ENCODE measurements at regions not wholly inside any gene's neighbourhood (a gene's known extent, or its start where the extent isn't known, plus 50 kb on each side); places are given as distances from the start of the nearest gene placed in this dataset.
A peak's percentile ranks its signal among the peaks of the same experiment; 100 is the strongest.
"Not testable (repeated sequence)": the region's sequence is repeated elsewhere in the genome, so short reads cannot be mapped to it uniquely, and the experiment has no call there.

DNA sequence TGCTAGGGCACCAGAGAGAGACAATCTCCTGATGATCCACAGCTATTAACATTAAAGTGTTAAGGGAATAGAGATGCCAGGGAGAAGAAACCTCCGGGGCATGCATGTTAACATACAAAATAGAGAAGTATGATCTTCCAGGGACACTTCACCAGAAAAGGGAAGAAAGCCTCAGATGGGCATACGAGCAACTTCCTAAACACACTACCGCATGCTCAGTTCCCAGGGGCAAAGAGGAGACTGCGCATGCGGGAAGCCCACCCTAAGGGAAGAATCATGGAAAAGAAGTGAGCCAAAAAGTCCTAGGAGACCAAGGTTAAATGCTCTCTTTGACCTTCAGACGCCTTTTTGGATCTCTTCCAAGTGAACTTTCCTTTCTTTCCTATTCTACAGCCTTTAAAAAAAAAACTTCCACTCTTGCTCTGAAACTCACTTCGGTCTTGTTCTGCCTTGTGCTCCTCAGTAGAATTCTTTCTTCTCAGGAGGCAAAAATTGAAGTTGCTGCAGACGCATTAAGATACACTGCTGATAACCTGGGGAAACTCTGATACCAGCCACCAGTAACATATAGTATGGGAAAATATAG is 1211.3 kb downstream of the REEP3 start:
- peak; percentile 20 for DNase-seq (ENCODE audit: low spot score)

DNA sequence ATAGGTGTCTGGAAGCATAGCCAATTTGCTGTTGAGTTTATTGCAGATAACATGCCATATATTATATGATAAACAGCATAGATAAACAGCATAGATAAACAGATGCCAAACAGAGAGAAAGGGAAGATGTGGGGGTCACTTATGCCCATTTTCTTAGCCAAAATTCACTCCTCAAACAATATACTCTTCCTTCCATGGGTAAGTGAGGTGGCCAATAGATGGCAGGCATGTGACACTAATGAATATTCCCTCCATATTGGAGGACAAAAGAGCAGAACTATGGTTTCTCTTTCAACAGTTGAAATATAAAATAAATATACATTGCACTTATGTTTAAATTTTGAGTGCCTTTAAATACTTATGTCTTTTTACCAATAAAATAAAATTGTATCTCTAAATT is 1212.8 kb downstream of the REEP3 start:
- peak; percentile 26 for DNase-seq (ENCODE audit: low spot score)

DNA sequence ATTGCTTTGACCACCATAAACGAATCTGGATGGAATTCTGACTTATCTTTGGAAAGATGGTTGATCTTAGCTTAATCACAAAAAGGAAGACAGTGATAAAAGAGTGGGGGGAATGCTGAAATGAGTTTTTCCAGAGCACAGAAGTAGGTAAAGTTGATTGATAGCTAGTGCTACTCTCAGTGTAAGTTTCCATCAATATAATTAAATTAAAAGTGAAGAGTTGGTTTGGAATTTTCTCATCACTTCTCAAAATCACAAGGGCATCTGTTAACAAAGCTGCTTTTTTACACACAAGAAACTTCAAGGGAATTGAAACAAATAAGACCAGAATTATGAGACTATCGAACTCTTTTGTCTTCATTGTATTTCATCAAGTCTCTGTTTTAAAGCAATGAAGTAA is 1217.3 kb downstream of the REEP3 start:
- no peak for DNase-seq (ENCODE audit: low spot score)

DNA sequence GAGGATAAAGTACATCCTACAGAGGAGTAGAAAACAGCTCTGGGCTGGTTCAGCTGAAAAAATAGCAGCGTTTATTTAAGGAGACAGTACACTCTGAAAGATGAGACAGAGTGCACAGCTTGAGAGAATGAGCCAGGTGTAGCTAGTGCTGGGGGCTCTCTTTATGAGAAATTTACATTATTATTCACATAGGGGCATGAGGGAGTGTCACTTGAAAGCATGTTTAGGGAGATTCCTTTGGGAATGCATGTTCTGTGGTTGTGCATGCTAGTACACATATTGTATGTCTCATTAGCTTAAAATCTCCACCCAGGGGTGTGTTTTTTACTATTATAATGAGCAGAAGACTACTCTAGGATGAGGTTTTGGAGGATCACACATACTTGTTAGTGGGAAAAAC is 1224.4 kb downstream of the REEP3 start:
- no peak for DNase-seq (ENCODE audit: low spot score)

DNA sequence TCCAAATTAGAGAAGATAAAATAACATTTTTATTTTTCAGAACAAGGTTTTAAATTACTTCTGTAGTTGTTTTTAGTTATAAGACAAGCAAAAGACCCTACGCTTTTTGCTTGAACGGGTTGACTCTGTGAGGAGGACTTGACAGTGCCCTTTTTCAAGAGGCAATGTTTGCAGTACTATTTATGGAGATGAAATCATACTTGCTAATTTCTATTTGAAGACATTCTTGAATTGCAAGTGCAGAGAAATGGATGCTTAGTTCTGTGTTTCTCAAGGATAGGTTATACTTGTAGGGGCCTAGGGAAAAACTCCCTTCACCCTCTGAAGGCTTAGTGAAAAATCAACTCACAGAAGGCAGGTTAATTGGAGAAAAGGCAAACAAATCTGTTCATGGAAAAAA is 1229.5 kb downstream of the REEP3 start:
- DNase-seq (ENCODE audit: low spot score), result no peak

DNA sequence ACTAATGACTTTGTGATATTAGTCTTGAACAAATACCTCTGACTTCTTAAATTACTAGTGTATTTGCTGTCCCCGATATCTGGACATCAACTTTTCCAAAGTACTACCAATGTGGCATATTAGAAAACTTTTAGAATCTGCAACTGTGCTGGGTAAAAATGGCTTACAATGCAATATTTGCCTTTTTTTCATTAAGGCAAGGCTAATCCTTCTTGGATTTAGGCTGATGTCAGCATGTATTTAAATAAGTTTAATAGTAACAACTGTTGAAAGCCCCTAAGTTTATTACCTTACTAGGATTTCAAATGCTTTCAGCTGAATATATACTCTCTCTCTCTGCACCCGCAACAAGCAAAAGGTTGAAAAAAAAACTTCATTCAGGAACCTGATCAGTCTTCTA is 1232.3 kb downstream of the REEP3 start:
- no peak for DNase-seq (ENCODE audit: low spot score)

DNA sequence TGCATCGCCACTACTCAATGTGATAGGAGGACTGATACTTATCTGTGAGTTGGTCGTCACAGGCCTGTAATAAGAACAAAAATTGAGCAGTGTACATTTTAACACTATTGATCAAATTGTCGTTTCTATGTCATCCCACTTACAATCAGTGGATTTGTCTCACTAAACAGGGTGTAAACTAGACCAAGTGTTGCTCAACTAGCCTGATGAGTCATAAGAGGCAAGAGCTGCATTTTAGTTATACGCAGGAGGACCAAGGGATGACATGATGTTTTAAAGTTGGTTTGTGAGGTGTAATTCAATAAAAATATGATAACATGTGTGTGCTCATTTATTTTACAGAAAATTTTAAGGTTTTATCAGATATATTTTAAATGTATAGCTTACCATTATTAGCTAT is 1239.2 kb downstream of the REEP3 start:
- DNase-seq (ENCODE audit: low spot score), result no peak

DNA sequence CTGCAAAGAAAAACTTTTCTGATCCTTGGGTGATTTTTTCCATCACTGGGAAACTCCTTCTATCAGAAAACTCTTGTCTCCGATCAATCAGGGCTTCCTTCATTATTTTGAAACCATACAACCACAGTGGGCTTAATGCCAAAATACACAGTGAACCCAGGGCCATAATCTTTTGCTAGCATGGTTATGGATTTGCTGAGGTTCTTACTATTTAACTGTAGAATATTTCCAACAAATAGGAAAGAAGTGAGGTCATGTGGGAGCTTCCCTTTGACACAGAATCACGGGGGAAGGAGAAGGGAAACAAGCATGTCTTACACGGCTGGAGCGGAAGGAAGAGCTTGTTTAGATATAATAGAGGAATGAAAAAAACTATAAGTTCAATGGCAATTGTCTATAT is 1241.7 kb downstream of the REEP3 start:
- DNase-seq (ENCODE audit: low spot score), result no peak

DNA sequence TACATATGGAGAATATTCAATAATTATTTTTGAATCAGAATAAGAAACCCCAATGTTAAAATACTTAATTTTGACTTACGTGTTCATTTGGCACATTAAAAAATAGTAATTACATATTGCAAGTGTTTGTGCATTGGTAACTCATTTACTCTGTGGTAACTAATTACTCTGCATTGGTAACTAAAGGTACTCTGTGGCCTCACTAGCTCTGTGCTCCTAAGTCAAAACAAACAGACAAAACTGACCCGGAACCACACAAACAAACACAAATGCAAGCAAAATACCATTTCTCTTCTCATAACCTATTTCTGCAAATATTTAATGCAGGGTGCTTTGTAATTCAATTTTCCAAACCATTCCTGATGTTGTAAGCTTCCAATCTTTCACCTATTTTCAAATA is 1244.3 kb downstream of the REEP3 start:
- no peak for DNase-seq (ENCODE audit: low spot score)

DNA sequence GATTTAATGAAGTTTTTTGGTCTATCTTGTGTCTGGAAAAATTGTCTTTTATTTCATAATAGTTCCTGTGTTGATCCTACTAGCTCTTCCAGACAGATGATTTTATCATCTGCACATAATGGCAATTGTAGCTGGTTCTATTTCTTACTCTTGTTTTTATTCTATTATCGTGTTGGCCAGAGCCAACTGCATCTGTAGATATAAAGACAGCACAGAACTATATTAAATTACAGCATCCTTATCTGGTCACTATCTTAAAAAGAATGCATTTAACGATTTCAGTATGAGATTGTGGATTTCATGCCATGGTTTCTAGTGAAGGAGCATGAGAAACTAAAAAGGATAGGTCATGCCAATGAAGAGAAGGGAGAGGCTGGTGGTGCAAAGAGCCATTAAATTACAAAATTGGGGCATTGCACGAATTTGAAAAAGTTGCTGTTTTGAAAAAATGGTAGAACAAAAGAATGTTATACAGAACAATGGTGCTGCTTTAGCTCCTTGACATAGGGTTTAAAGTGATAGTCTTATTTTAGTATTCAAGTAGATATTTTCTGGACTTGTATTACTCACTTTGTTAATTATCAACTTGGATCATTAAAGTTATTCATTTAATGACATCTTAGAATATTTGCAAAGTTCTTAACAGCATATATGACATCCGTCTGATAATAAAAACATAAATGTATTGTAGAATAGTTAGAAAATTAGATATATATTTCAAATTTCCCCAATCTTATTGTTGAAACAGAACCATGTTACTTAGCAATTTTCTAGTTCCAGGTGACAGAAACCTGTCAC is 1250.3 kb downstream of the REEP3 start:
- DNase-seq (ENCODE audit: low spot score), result no peak

DNA sequence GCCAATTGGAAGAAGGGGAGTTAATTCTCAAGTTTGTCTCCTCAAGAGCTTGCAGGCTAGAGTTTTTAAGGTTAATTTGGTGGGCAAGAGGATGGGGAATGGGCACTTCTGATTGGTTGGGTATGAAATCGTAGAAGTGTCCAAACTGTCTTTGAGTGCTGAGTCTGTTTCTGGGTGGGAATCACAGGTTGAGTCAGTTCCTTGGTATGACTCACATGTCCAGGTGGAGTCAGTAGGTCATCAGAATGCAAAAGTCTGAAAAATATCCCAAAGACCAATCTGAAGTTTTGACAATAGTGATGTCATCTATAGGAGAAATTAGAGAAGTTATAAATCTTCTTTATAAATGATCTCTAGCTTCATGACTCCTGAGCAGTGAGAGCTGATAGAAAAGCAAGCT is 1252.2 kb downstream of the REEP3 start:
- DNase-seq (ENCODE audit: low spot score), result no peak

DNA sequence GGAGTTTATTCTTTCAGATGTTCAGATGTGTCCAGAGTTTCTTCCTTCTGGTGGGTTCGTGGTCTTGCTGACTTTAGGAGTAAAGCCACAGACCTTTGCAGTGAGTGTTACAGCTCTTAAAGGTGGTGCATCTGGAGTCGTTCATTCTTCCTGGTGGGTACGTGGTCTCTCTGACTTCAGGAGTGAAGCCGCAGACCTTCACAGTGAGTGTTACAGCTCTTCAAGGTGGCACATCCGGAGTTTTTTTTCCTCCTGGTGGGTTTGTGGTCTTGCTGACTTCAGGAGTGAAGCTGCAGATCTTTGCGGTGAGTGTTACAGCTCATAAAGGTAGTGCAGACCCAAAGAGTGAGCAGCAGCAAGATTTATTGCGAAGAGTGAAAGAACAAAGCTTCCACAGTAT is 1263.2 kb downstream of the REEP3 start:
- not testable (repeated sequence) for DNase-seq (ENCODE audit: low spot score)

DNA sequence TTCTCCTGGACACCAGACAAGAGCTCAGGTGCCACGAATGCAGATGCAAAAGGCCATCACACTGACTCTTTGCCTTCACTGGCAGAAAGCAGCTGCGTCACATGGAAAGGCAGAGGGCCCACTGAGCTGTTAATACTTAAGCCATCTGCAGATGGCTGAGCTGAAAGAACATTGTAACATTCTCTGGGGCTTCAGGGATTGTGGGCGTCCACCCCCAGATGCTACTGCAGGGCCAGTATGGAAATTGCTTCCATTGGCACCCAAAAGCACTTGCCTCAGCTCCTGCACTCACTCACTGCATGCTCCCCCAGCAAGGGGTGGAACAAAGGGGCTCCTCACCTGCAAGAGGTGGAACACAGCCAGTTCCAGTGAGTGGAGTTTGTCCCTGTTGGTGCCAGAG is 1264.6 kb downstream of the REEP3 start:
- DNase-seq (ENCODE audit: low spot score), result no peak

DNA sequence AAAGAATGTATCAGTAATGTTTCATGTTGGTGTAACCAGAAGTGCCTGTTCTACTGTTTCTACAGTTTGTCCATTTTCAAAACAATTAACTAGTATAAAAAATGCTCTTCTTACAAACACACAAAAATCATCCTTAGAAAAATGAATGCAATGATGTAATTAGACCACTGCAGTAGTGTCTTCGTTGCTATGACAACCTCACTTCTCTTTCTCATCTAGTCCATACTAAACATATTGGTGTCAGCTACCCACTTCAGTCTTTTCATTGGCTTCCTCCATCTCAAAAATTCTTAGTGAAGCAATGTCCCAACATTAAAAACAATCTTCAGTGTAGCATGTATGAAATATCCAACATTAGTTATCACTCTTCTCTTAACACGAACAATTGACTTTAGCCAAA is 1265.8 kb downstream of the REEP3 start:
- DNase-seq (ENCODE audit: low spot score), result no peak

DNA sequence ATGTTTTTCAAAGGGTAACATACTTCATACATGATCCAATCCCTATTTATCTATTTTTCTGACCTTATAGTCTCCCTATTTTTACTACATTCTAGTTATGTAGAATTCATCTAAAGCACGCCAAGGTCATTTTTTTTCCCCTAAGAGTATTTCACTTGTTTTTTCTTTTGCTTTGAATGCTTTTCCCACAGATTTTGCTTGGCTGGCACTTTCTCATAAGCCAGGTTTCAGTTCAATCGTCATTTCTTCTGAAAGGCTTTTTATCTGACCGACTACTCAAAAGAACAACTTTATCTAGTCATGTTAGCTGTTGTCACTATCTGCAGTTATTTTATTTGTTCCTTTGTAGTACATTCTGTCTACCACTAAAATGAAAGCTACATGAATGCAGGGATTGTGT is 1274.6 kb downstream of the REEP3 start:
- no peak for DNase-seq (ENCODE audit: low spot score)

DNA sequence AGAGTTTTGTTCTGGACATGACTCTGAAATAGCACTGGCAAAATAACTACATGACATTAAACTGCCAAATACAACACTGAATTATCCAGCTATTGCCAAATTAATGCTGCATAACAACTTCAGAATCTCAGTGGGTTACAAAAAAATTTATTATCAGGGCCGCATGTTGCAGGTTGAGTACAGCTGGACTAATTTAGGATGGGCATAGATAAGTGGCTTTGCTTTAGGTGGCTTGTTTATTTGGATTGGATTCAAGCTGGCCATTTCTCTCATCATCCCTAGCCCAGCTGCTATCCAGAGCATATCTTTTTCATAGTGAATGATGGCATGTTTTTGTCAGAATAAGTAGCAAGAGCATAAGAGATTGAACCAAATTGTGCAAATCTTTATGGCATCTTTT is 1277.1 kb downstream of the REEP3 start:
- no peak for DNase-seq (ENCODE audit: low spot score)

DNA sequence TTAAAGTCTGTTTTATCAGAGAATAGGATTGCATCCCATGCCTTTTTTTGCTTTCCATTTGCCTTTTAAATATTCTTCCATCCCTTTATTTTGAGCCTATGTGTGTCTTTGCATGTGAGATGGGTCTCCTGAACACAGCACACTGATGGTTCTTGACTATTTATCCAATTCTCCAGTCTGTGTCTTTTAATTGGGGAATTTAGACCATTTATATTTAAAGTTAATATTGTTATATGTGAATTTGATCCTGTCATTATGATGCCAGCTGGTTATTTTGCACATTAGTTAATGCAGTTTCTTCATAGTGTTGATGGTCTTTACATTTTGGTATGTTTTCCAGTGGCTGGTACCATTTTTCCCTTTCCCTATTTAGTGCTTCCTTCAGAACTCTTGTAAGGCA is 1287.0 kb downstream of the REEP3 start:
- not testable (repeated sequence) for DNase-seq (ENCODE audit: low spot score)

DNA sequence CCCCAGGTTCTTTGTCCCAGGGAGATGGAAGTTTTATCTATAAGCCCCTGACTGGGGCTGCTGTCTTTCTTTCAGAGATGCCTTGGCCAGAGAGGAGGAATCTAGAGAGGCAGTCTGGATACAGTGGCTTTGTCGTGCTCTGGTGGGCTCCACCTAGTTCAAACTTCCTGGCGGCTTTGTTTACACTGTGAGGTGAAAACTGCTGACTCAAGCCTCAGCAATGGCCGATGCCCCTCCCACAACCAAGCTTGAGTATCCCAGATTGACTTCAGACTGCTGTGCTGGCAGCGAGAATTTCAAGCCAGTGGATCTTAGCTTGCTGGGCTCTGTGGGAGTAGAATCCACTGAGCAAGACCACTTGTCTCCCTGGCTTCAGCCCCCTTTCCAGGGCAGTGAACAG is 1288.8 kb downstream of the REEP3 start:
- not testable (repeated sequence) for DNase-seq (ENCODE audit: low spot score)

DNA sequence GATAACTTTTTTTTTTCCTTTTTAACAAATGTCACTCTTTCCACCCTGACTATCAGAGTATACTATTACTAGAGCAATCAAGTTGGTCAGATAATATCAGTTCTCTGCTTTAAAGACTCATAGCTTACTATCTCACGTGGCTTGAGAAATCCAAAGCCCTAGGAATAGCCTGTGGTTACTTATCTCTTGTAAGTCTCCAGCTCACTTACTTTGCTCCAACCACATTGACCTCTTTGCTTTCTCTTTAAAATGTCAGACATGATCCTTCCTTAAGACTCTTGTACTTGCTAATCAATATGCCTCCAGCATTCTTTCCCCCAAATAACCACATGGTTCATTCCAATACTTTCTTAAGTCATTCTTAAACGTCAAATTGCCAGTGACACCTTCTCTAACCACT is 1292.2 kb downstream of the REEP3 start:
- DNase-seq (ENCODE audit: low spot score), result no peak

DNA sequence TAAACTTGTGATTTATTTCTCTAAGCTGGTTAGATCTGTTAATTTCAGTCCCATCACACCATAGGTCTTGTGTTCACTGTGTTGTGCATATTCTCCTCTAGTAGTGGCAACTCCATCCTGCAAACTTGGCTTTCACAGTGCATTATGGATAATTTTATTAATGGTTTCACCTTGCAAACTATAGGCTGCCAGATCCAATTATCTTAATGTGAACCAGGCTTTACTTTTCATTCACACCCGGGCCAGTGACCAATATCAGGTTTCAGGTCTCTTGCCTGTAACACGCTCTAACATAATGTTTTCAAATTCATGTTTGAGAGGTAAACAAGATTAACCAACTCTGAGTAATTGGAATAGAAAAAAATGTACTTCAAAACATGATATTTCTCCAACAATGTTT is 1293.0 kb downstream of the REEP3 start:
- DNase-seq (ENCODE audit: low spot score), result no peak

DNA sequence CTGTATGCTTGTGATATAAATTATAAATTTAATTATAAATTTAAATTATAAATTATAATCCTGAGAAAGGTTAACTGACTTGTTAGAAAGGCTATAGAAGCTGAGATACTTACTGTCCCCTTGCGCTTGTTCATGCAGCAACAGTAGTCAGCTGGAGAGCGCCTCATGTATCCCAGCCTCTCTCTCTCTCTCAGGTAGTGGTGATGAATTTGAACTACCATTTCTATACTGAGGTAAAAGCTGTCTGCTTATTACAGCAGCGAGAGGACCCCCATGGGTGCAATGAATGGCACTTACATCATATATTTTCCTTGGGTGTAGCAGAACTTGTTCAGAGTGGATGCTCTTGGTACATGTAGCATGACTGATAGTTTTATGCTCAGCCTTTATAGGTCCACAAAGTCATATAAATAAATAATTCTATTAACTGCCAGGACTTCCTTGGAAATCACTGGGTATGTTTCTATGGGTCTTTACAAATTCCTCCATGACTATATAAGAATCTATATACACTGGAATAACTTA is 1308.7 kb downstream of the REEP3 start:
- no peak for DNase-seq (ENCODE audit: low spot score)

DNA sequence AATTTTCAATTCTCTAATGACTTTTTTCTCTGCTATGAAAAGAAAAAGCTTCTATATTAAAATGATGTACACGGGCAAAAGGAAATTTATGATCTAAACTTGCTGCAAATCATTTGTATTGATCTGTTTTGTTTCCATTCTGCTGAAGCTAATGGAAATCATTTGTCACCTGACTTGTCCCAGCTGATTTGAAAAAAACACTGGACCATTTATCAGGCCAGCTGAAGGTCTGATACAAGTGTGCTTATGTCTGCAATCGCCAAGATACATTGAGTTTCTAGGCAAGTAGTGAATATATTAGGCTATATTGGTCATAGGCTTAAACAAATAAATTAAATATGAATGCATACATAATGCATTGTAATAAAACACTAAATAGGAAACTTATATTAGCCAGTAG is 1309.7 kb downstream of the REEP3 start:
- DNase-seq (ENCODE audit: low spot score), result no peak

DNA sequence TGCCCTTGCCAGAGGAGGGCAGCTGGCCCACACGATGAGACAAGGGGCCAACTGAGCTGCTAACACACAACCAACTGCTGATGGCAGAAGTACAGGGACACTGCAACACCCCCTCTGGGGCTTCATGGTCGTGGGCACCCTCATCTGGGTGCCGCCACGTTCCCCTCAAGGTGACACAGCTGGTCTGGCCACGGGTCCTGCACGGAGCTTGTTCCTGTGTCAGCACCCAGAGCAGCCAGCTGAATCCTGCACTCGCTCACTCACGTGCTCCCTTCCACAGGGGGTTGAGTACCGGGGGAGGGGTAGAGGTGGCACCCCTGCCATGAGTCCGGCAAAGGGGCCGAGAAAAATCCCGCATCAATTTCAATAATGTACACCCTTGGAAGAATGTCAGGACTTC is 1319.1 kb downstream of the REEP3 start:
- no peak for DNase-seq (ENCODE audit: low spot score)

DNA sequence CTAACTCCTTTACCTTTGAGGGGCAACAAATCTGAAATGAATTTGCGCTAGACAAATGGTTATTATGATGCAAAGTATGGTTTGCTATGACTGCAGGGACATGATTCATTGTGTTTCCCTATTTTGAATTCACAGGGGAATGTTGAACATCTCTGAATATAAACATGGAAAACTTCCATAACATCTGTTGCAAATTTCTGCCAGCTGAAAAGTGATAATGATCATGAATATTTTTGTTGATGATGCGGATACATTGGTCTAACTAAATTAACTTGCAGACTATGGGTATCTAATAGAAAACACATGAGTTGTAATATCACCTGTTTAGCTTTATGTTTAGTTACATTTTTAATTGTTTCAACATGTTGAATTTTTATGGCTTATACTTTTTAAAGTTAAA is 1325.5 kb downstream of the REEP3 start:
- DNase-seq (ENCODE audit: low spot score), result no peak

Measured in globus pallidus (tissue), 1 donor.